ENCODE measurements at regions not wholly inside any gene's neighbourhood (a gene's known extent, or its start where the extent isn't known, plus 50 kb on each side); places are given as distances from the start of the nearest gene placed in this dataset.
"Not testable (repeated sequence)": the region's sequence is repeated elsewhere in the genome, so short reads cannot be mapped to it uniquely, and the experiment has no call there.

GRCh38 chr16:86955136-86955855, 361.9 kb downstream of the C16orf95 start:
- peaks cover 9 to 17% of the 10 kb centered on the region in 2 donors for H3K27me3 Mint-ChIP-seq
- H3K4me1 Mint-ChIP-seq: peaks cover 6% of the 10 kb centered on the region in 3 donors
- H3K27me3 ChIP-seq (replicated peaks in 1 of 2; ENCODE audit: control insufficient read depth in 2 of 2, extremely low read depth in 1 of 2, insufficient read depth in 2 of 2, low read length in 1 of 2): peaks cover 0 to 35% of the 10 kb centered on the region in 2 experiments
- ATAC-seq (replicated peaks in 1 of 4): no peak
- H3K36me3 ChIP-seq (ENCODE audit: control insufficient read depth in 2 of 2, extremely low read depth in 1 of 2, insufficient read depth in 1 of 2, low read length in 1 of 2): no peaks in the 10 kb centered on the region
- H3K27ac Mint-ChIP-seq: no peak overlapping the region
- DNase-seq: no peak
- POLR2A ChIA-PET: no interaction called here
- H3K4me3 Mint-ChIP-seq: no peak overlapping the region
- no peaks in the 10 kb centered on the region for H3K9me3 ChIP-seq
- CTCF ChIA-PET: no interaction called here
- H3K27ac ChIP-seq (ENCODE audit: low read length): no peak overlapping the region
- peaks cover 0 to 9% of the 10 kb centered on the region in 2 experiments for H3K4me1 ChIP-seq (ENCODE audit: control insufficient read depth in 1 of 2, extremely low read depth in 1 of 2, insufficient read depth in 2 of 2, low read length in 2 of 2)
- H3K4me3 ChIP-seq (ENCODE audit: control insufficient read depth in 1 of 2, extremely low read depth in 1 of 2, low read length in 1 of 2): no peak overlapping the region
- H3K36me3 Mint-ChIP-seq: no peaks in the 10 kb centered on the region
- WGBS (ENCODE audit: insufficient coverage): 84% methylated on average over 9 of the region's 13 CpGs
- no peaks in the 10 kb centered on the region for H3K9me3 Mint-ChIP-seq

DNA sequence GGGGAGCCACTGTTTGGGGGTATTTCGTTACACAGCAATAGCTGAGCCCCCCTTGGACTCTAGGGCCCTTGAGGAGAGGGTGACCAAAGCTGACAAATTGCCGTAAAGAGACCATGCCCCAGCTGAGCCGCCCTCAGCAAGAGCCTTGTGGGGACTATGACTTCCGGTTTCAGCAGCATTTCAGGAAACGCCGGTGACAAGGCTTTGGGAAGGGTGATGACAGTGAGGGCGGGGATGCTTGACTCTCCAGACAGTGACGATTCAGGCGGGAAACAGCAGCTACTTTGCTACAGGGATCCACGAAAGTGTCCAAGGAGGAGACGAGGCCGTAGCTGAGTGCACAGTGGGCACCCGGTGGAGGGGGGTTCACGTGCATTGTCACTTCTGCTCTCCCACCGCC, 360.8 kb downstream of the C16orf95 start:
- peaks cover 6% of the 10 kb centered on the region in 3 donors for H3K4me1 Mint-ChIP-seq
- Histone ChIP-seq H3K27ac (ENCODE audit: low read length) (no peak overlapping the region), H3K9me3 (no peaks in the 10 kb centered on the region), H3K36me3 (ENCODE audit: control insufficient read depth in 2 of 2, extremely low read depth in 1 of 2, insufficient read depth in 1 of 2, low read length in 1 of 2) (no peaks in the 10 kb centered on the region), H3K27me3 (replicated peaks in 1 of 2; ENCODE audit: control insufficient read depth in 2 of 2, extremely low read depth in 1 of 2, insufficient read depth in 2 of 2, low read length in 1 of 2) (peaks cover 0 to 35% of the 10 kb centered on the region in 2 experiments), H3K4me1 (ENCODE audit: control insufficient read depth in 1 of 2, extremely low read depth in 1 of 2, insufficient read depth in 2 of 2, low read length in 2 of 2) (peaks cover 0 to 9% of the 10 kb centered on the region in 2 experiments), H3K4me3 (ENCODE audit: control insufficient read depth in 1 of 2, extremely low read depth in 1 of 2, low read length in 1 of 2) (no peak overlapping the region)
- no peak overlapping the region for H3K27ac Mint-ChIP-seq
- no peaks in the 10 kb centered on the region for H3K9me3 Mint-ChIP-seq
- ChIA-PET POLR2A (no interaction called here), CTCF (no interaction called here)
- H3K36me3 Mint-ChIP-seq: no peaks in the 10 kb centered on the region
- no peak for ATAC-seq (replicated peaks in 1 of 4)
- WGBS (ENCODE audit: insufficient coverage): 18% methylated on average over 14 of the region's 15 CpGs
- H3K27me3 Mint-ChIP-seq: peaks cover 12 to 17% of the 10 kb centered on the region in 2 donors
- H3K4me3 Mint-ChIP-seq: no peak overlapping the region
- no peak for DNase-seq

DNA sequence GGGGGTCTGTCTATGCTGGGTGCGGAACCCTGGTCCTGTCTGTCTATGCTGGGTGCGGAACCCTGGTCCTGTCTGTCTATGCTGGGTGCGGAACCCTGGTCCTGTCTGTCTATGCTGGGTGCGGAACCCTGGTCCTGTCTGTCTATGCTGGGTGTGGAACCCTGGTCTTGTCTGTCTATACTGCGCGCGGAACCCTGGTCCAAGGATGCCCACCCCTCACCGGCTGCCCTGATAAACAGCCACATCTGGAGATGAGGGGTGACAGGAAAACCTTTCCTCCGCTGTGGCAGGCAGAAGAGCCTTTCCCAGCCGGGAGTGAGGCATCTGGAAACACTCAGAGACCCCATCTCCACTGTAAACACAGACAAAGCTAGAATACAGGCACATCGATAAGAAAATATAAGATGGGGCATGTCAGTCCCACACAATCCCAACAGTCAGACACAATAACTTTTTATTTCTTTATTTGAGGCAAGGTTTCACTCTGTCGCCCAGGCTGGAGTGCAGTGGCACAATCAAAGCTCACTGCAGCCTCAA, 359.5 kb downstream of the C16orf95 start:
- H3K27ac Mint-ChIP-seq; POLR2A ChIA-PET; CTCF ChIA-PET; H3K4me1 ChIP-seq (ENCODE audit: control insufficient read depth in 1 of 2, extremely low read depth in 1 of 2, insufficient read depth in 2 of 2, low read length in 2 of 2); H3K36me3 ChIP-seq (ENCODE audit: control insufficient read depth in 2 of 2, extremely low read depth in 1 of 2, insufficient read depth in 1 of 2, low read length in 1 of 2); H3K9me3 ChIP-seq; DNase-seq; H3K4me1 Mint-ChIP-seq; H3K4me3 Mint-ChIP-seq; H3K9me3 Mint-ChIP-seq; H3K4me3 ChIP-seq (ENCODE audit: control insufficient read depth in 1 of 2, extremely low read depth in 1 of 2, low read length in 1 of 2); ATAC-seq (replicated peaks in 1 of 4); H3K36me3 Mint-ChIP-seq; H3K27ac ChIP-seq (ENCODE audit: low read length): not testable (repeated sequence)
- 97% methylated on average over 5 of the region's 12 CpGs for WGBS (ENCODE audit: insufficient coverage)
- peaks cover 12 to 20% of the 10 kb centered on the region in 2 donors for H3K27me3 Mint-ChIP-seq
- peaks cover 0 to 35% of the 10 kb centered on the region in 2 experiments for H3K27me3 ChIP-seq (replicated peaks in 1 of 2; ENCODE audit: control insufficient read depth in 2 of 2, extremely low read depth in 1 of 2, insufficient read depth in 2 of 2, low read length in 1 of 2)

- H3K9me3 Mint-ChIP-seq: no peaks in the 10 kb centered on the region
- H3K27me3 Mint-ChIP-seq: peaks cover 12 to 20% of the 10 kb centered on the region in 2 donors
- 86% methylated on average over 6 of the region's 9 CpGs for WGBS (ENCODE audit: insufficient coverage)
- no peak for DNase-seq
- H3K36me3 ChIP-seq (ENCODE audit: control insufficient read depth in 2 of 2, extremely low read depth in 1 of 2, insufficient read depth in 1 of 2, low read length in 1 of 2): no peaks in the 10 kb centered on the region
- peaks cover 0 to 31% of the 10 kb centered on the region in 2 experiments for H3K27me3 ChIP-seq (replicated peaks in 1 of 2; ENCODE audit: control insufficient read depth in 2 of 2, extremely low read depth in 1 of 2, insufficient read depth in 2 of 2, low read length in 1 of 2)
- H3K4me1 Mint-ChIP-seq: peaks cover 6% of the 10 kb centered on the region in 3 donors
- peaks cover 0 to 9% of the 10 kb centered on the region in 2 experiments for H3K4me1 ChIP-seq (ENCODE audit: control insufficient read depth in 1 of 2, extremely low read depth in 1 of 2, insufficient read depth in 2 of 2, low read length in 2 of 2)
- H3K4me3 Mint-ChIP-seq: no peak overlapping the region
- H3K36me3 Mint-ChIP-seq: no peaks in the 10 kb centered on the region
- ATAC-seq (replicated peaks in 1 of 4): no peak
- H3K27ac ChIP-seq (ENCODE audit: low read length): no peak overlapping the region
- H3K27ac Mint-ChIP-seq: no peak overlapping the region
- no peak overlapping the region for H3K4me3 ChIP-seq (ENCODE audit: control insufficient read depth in 1 of 2, extremely low read depth in 1 of 2, low read length in 1 of 2)
- ChIA-PET CTCF (no interaction called here), POLR2A (no interaction called here)
- no peaks in the 10 kb centered on the region for H3K9me3 ChIP-seq
These were observed 358.8 kb downstream of the C16orf95 start for GRCh38 chr16:86958423-86958822.

DNA sequence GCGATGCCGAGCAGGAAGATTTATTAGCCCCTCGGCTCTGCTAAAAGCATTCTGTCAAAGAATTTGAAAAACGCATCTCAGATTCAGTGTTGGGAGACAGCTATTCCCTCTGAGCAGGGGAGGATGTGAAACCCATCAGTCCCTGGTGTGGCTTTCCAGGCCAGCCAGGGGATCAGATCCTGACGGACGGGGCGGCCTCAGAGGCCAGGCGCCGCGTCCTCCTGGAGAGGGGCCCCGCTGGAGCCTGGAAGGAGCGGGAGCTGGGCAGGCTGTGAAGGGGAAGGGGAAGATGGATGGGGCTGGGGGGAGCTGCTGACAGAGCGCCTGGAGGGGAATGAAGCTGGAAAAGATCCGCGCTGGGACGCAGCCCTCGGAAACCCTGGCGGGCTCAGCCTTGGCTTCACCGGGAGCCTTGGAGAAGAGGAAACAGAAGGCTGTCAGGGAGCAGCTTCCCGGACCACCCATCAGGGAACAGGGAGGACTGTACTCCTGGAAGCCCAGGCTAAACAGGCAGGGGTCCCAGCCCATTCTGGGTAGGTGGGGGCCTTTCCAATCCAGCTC, 358.0 kb downstream of the C16orf95 start:
- Histone ChIP-seq H3K9me3 (no peaks in the 10 kb centered on the region), H3K4me1 (ENCODE audit: control insufficient read depth in 1 of 2, extremely low read depth in 1 of 2, insufficient read depth in 2 of 2, low read length in 2 of 2) (peaks cover 0 to 9% of the 10 kb centered on the region in 2 experiments), H3K27me3 (replicated peaks in 1 of 2; ENCODE audit: control insufficient read depth in 2 of 2, extremely low read depth in 1 of 2, insufficient read depth in 2 of 2, low read length in 1 of 2) (peaks cover 0 to 29% of the 10 kb centered on the region in 2 experiments), H3K4me3 (ENCODE audit: control insufficient read depth in 1 of 2, extremely low read depth in 1 of 2, low read length in 1 of 2) (no peak overlapping the region), H3K36me3 (ENCODE audit: control insufficient read depth in 2 of 2, extremely low read depth in 1 of 2, insufficient read depth in 1 of 2, low read length in 1 of 2) (no peaks in the 10 kb centered on the region), H3K27ac (ENCODE audit: low read length) (no peak overlapping the region)
- ATAC-seq (replicated peaks in 1 of 4): no peak
- 44% methylated on average over 12 of the region's 20 CpGs for WGBS (ENCODE audit: insufficient coverage)
- peaks cover 6% of the 10 kb centered on the region in 3 donors for H3K4me1 Mint-ChIP-seq
- H3K4me3 Mint-ChIP-seq: no peak overlapping the region
- ChIA-PET POLR2A (no interaction called here), CTCF (no interaction called here)
- no peak overlapping the region for H3K27ac Mint-ChIP-seq
- DNase-seq: no peak
- no peaks in the 10 kb centered on the region for H3K36me3 Mint-ChIP-seq
- H3K9me3 Mint-ChIP-seq: no peaks in the 10 kb centered on the region
- peaks cover 12 to 22% of the 10 kb centered on the region in 2 donors for H3K27me3 Mint-ChIP-seq

DNA sequence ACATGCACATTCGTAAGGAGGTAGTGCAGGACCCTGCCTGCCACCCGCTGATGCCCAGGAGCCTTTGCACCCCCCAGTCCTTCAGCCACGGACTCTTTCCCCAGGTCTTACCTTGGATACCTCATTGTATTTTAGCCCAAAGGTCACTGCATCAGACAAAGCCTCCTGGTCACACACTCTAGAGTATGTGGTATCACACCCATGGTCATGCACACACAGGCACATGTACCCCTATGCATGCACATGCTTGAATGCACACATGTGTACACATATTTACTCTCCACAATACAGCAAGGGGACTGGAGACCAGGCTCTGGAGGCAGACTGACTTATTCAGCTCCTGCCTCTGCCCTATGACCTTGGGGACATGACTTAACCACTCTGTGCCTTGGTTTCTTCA, 357.5 kb downstream of the C16orf95 start:
- POLR2A ChIA-PET: no interaction called here
- H3K4me1 Mint-ChIP-seq: peaks cover 6% of the 10 kb centered on the region in 3 donors
- no peaks in the 10 kb centered on the region for H3K9me3 Mint-ChIP-seq
- H3K36me3 Mint-ChIP-seq: no peaks in the 10 kb centered on the region
- ATAC-seq (replicated peaks in 1 of 4) (no peak), DNase-seq (no peak)
- H3K4me3 Mint-ChIP-seq: no peak overlapping the region
- Histone ChIP-seq H3K36me3 (ENCODE audit: control insufficient read depth in 2 of 2, extremely low read depth in 1 of 2, insufficient read depth in 1 of 2, low read length in 1 of 2) (no peaks in the 10 kb centered on the region), H3K9me3 (no peaks in the 10 kb centered on the region), H3K4me3 (ENCODE audit: control insufficient read depth in 1 of 2, extremely low read depth in 1 of 2, low read length in 1 of 2) (no peak overlapping the region), H3K4me1 (ENCODE audit: control insufficient read depth in 1 of 2, extremely low read depth in 1 of 2, insufficient read depth in 2 of 2, low read length in 2 of 2) (peaks cover 0 to 9% of the 10 kb centered on the region in 2 experiments), H3K27me3 (replicated peaks in 1 of 2; ENCODE audit: control insufficient read depth in 2 of 2, extremely low read depth in 1 of 2, insufficient read depth in 2 of 2, low read length in 1 of 2) (peaks cover 0 to 28% of the 10 kb centered on the region in 2 experiments), H3K27ac (ENCODE audit: low read length) (no peak overlapping the region)
- CTCF ChIA-PET: no interaction called here
- WGBS (ENCODE audit: insufficient coverage): 77% methylated on average over 3 of the region's 3 CpGs
- H3K27me3 Mint-ChIP-seq: peaks cover 12 to 22% of the 10 kb centered on the region in 2 donors
- no peak overlapping the region for H3K27ac Mint-ChIP-seq

Measured in T-cell (primary cell).